HG02642 (cell line): ENCODE measurements at regions not wholly inside any gene's neighbourhood (a gene's known extent, or its start where the extent isn't known, plus 50 kb on each side); places are given as distances from the start of the nearest gene placed in this dataset.

ENCODE experiments used
- ATAC-seq: cut with Tn5 transposase; IDR thresholded peaks from one replicate; pipeline ENCODE4 v1.9.1; 2021; ENCODE audit warnings: mild to moderate bottlenecking; ENCODE audit not compliant: unreplicated experiment, poor library complexity

DNA sequence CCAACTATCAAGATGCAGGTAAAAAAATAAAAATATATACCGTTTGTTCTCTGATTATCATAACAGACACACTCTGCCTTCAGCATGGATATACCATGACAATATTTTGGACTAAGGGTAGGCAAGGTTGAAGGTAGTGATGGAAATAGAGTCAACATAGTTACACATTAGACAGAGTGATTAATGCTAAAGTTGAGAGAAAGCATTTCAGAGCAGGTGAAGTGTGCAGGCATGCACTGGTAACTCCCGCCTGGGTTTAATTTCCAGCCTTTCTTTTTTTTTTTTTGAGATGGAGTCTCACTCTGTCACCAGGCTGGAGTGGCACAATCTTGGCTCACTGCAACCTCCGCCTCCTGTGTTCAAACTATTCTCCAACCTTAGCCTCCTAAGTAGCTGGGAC lies 458.5 kb downstream of the TLR4 start:
- ATAC-seq, result no peak

DNA sequence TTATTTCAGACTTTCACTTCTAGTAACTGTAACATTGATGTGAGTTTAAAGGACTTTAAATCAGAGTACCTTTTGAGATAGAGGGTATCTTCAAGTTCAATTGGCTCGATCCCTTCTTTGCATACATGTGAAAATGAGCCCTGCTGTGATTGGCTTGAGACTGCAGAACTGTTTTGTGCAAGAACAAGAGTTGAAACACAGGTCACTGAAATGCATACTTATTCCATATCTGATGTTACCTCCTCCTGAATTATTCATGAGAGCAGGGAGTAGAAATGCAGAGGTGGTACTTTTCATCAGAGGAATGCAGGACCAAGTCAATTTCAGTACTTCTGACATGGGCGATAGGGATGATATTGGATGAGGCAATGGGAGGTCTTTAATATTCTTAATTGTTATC lies 459.5 kb downstream of the TLR4 start:
- ATAC-seq, result no peak

- no peak for ATAC-seq
These were observed 461.2 kb downstream of the TLR4 start for GRCh38 chr9:118165451-118165850.

GRCh38 chr9:118170032-118170955 lies 466.1 kb downstream of the TLR4 start:
- no peak for ATAC-seq

GRCh38 chr9:118177241-118177640 lies 473.0 kb downstream of the TLR4 start:
- ATAC-seq, result no peak

GRCh38 chr9:118183576-118183975 lies 479.4 kb downstream of the TLR4 start:
- no peak for ATAC-seq

GRCh38 chr9:118187408-118187807 lies 483.2 kb downstream of the TLR4 start:
- no peak for ATAC-seq

- no peak for ATAC-seq
These were observed 485.4 kb downstream of the TLR4 start for GRCh38 chr9:118189615-118190014.

DNA sequence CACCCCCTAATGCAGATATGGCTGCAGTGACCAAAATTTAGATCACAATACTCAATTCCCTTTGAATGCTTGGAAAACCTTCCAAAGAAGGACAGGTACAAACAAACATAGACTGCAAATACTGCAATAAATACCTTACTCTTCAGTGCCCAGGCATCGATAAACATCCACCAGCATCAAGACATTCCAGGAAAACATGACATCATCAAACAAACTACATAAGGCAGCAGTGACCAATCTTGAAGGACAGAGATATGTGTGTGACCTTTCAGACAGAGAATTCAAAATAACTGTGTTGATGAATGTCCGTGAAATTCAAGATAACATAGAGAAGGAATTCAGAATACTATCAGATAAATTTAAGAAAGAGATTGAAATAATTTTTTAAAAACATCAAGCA lies 488.6 kb downstream of the TLR4 start:
- ATAC-seq, result no peak

DNA sequence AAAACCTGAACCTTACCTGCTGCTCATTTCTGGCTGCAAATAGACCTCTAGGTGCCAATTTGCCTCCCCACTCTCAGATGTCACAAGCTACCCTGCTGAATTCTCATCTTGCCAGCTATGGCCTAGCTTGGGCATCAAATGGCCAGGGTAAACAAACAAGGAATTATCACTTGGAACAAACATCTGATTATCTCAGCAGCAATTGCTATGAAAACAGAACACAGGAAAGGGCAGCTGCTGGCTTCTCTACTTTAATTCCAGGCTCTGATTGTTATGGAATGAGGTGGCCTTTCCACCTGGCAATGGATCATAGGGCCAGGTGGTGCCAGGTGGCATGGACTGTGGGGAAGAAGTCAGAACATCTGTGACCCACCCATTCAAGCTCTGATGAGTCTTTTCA lies 505.1 kb downstream of the TLR4 start:
- ATAC-seq, result no peak

GRCh38 chr9:118215549-118215948 lies 511.3 kb downstream of the TLR4 start:
- ATAC-seq, result no peak

- no peak for ATAC-seq
These were observed 518.2 kb downstream of the TLR4 start for GRCh38 chr9:118222375-118222774.

- no peak for ATAC-seq
These were observed 518.9 kb downstream of the TLR4 start for GRCh38 chr9:118223111-118223510.

DNA sequence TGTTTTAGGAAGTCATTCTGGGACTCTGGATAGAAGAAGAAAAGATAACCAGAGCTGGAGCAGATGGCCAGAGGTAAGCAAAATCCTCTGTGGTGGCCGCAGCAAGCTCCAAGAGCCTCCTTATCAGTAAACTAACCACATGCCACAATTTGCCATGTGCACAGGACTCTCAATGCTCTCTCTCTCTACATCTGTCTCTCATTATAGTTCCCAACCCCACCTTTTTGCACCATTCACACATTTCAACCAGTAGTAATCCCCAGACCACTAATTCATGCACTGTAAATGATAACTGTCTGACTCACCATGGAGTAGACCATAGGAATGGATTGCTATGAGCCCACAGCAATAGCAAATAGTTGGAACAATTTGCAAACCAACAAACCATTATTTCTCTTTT lies 526.1 kb downstream of the TLR4 start:
- no peak for ATAC-seq

DNA sequence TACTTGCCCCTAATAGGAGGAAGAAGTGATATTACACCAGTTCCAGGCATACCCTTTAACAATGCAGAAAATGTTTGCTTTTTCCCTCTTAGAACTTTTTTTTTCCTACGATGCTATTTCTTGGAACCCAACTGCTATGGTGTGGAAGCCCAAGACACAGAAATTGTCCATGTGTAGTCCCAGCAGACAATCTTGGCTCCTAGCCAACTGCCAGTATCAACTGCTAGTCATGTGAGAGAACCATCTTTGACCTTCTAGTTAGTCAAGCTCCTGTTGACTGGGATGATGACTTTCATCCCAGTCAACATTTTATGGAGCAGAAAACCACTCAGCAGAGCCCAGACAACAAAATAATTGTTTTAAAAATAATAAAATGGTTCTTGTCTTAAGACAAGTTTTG lies 532.4 kb downstream of the TLR4 start:
- no peak for ATAC-seq

DNA sequence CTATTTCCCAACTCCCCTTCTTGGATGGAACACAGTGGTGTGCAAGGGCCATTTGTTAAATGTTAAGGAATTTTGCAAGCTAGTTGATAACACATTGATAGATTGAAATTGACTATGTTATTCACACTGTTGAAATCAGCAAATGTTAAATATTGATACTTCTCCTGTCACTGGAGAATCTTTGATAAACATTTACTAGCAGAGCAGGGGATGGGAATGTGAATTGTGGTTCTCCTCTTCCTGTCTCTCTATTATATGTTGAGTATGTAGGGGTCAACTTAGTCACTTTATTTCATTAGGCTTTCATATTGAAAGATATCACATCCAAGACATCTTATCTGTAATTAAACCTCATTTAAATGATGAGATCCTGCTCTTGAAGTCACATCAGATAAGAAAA lies 533.9 kb downstream of the TLR4 start:
- no peak for ATAC-seq

DNA sequence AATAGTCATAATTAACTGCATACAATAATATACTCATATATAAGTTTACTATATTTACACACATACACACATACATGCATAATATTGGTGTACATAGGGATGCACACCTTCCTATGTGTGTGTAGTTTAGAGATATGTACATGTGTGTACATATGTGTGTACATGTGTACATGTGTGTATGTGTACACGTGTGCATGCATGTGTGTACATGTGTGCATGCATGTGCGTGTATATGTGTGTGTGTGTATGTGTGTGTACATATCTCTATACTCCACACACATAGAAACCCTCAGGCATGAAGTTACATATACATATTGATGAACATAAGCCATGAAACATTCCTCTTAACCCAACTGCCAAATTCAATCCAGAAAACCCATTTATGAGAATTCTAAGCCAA lies 547.8 kb downstream of the TLR4 start:
- ATAC-seq, result no peak

- no peak for ATAC-seq
These were observed 558.0 kb downstream of the TLR4 start for GRCh38 chr9:118262191-118262590.

DNA sequence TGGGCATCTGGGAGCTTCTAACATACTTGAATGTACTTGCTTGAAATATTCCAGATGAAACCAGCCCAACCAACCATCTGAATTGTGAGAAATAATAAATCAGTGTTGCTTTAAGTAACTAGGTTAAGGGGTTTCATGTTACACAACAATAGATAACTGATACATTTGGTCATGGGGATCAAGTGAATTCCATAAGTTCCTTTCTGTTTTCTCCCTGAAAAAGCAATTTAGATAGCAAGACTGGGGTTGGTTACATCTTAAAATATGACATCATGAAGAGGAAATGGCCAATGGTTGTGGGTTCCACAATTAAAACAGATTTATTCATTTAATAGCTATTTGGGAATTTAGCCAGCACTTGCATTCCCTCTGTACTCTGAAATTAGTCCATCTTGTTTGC lies 559.7 kb downstream of the TLR4 start:
- no peak for ATAC-seq

- ATAC-seq, result no peak
These were observed 563.8 kb downstream of the TLR4 start for GRCh38 chr9:118268046-118268445.

DNA sequence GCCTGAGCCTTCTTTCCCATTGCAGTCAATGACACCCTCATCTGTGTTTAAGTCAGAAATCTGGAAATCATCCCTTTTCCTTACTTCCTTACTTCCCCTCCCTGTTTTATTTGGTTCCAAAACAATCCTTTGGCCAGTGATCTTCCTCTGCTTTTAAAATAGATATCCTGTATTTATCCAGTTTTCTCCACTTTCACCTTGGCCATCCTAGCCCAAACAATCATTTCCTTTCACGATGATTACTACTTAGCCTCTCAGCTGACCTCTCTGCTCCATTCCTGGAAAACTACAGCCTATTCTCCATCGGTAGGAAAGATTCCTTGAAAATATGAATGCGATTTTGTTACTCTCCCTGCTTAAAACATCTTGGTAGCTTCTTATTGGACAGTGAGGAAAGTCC lies 565.4 kb downstream of the TLR4 start:
- ATAC-seq, result no peak

DNA sequence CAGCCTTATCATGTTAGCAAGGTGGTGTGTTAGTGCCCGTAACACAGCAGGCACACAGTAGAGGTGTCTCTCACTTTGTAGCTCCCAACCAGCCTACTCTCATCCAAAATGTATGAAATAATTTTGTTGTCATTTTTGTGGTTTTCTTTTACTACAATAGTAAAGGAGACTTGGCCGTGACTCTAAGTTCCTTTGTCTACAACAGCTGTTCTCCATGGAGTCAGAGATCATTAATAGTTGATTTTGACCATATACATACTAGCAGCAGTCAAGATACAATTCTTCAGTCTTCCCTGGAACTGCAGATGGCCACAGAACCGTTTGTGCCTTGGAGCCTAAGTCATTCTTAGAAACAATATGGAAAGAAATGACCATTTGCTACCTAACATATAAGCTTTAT lies 567.1 kb downstream of the TLR4 start:
- ATAC-seq, result no peak
